B cell (primary cell): ENCODE measurements at regions not wholly inside any gene's neighbourhood (a gene's known extent, or its start where the extent isn't known, plus 50 kb on each side); places are given as distances from the start of the nearest gene placed in this dataset.

Experiments used
- ATAC-seq: fragments of 200-7000 bp; cut with Tn5 transposase; one replicate; pipeline ENCODE4 v1.10.0; 2021; ENCODE audit warnings: low read depth, mild to moderate bottlenecking, moderate number of reproducible peaks, moderate library complexity
- CTCF ChIA-PET: fragments of 350-600 bp; sonication (Branson Sonifier 250); formaldehyde crosslinking; loops from one replicate; lab custom pipeline; 2021; ENCODE audit warnings: antibody characterized with exemption, inconsistent platforms; lab: Charles Lee
- POLR2A ChIA-PET: fragments of 350-600 bp; sonication (Branson Sonifier 250); formaldehyde crosslinking; loops from one replicate; lab custom pipeline; 2021; ENCODE audit warnings: antibody characterized with exemption; lab: Charles Lee
- DNase-seq: peaks from one replicate; pipeline ENCODE4 v3.0.0; 2013
- H2AFZ ChIP-seq: 2 replicates; pipeline ENCODE4 v1.6.1; 2012; ENCODE audit warnings: mild to moderate bottlenecking, low read depth, low read length; ENCODE audit not compliant: insufficient read depth, poor library complexity, severe bottlenecking
- H3K27ac ChIP-seq, 2 donors: 1 replicate in 1 of 2; 2 replicates in 1 of 2; pipeline ENCODE4 v1.5.1; 2012 to 2013; ENCODE audit warnings: low read length in 2 of 2, mild to moderate bottlenecking in 2 of 2, moderate library complexity in 1 of 2
- H3K27me3 ChIP-seq, 4 experiments: fragments of 200-600 bp in 1 of 4; sonication (generic) in 1 of 4; replicated peaks in 1 of 4; 1 replicate in 2 of 4; 2 replicates in 2 of 4; pipeline versions ENCODE4 v1.6.1 to v1.7.0; 2013 to 2016; ENCODE audit warnings: low read length in 3 of 4, mild to moderate bottlenecking in 2 of 4, mixed read lengths in 1 of 4, moderate library complexity in 1 of 4; ENCODE audit not compliant: insufficient read depth in 4 of 4, control insufficient read depth in 3 of 4; ENCODE audit errors: control extremely low read depth in 1 of 4
- H3K36me3 ChIP-seq, 2 experiments: replicated peaks in 1 of 2; 1 replicate in 1 of 2; 2 replicates in 1 of 2; pipeline versions ENCODE4 v1.6.1 to v1.7.1; 2013; ENCODE audit warnings: low read length in 1 of 2; ENCODE audit not compliant: insufficient read depth in 2 of 2, control insufficient read depth in 1 of 2; ENCODE audit errors: control extremely low read depth in 1 of 2, extremely low read depth in 1 of 2
- H3K4me1 ChIP-seq, 2 donors: fragments of 200-600 bp in 1 of 2; sonication (generic) in 1 of 2; 1 replicate in 1 of 2; 2 replicates in 1 of 2; pipeline versions ENCODE4 v1.5.1 to v1.6.1; 2013 to 2017; ENCODE audit warnings: low read length in 2 of 2; ENCODE audit not compliant: control insufficient read depth in 2 of 2, insufficient read depth in 2 of 2
- H3K4me2 ChIP-seq: replicated peaks from 2 replicates; pipeline ENCODE3; 2012; ENCODE audit warnings: mild to moderate bottlenecking, low read depth, low read length; ENCODE audit not compliant: poor library complexity, severe bottlenecking
- H3K4me3 ChIP-seq, 5 experiments: fragments of 200-600 bp in 1 of 5; sonication (generic) in 1 of 5; 1 replicate in 3 of 5; 2 replicates in 2 of 5; pipeline versions ENCODE4 v1.5.1 to v1.7.0; 2011 to 2016; ENCODE audit warnings: low read length in 4 of 5, mild to moderate bottlenecking in 4 of 5, low read depth in 2 of 5, control low read depth in 1 of 5, moderate library complexity in 1 of 5; ENCODE audit not compliant: insufficient read depth in 1 of 5; ENCODE audit errors: control extremely low read depth in 1 of 5, extremely low read depth in 1 of 5
- H3K79me2 ChIP-seq: fragments of 200-600 bp; sonication (generic); one replicate; pipeline ENCODE4 v1.6.0; 2016; ENCODE audit warnings: low read length; ENCODE audit not compliant: control insufficient read depth, insufficient read depth
- H3K9ac ChIP-seq: fragments of 200-600 bp; sonication (generic); 2 replicates; pipeline ENCODE4 v1.6.1; 2017; ENCODE audit warnings: mild to moderate bottlenecking, low read length, moderate library complexity
- H3K9me3 ChIP-seq, 3 donors: one replicate each; pipeline versions ENCODE4 v1.6.1 to v1.7.1; 2013; ENCODE audit warnings: low read length in 2 of 3; ENCODE audit not compliant: control insufficient read depth in 2 of 3, insufficient read depth in 1 of 3; ENCODE audit errors: control extremely low read depth in 1 of 3
- H4K20me1 ChIP-seq: 2 replicates; pipeline ENCODE4 v1.6.0; 2012; ENCODE audit warnings: mild to moderate bottlenecking, low read length; ENCODE audit not compliant: insufficient read depth, control insufficient read depth, poor library complexity, severe bottlenecking
- H3K27ac Mint-ChIP-seq: one replicate; pipeline ENCODE4 v1.8.0; 2021; ENCODE audit warnings: mixed read lengths
- H3K27me3 Mint-ChIP-seq: one replicate; pipeline ENCODE4 v1.8.0; 2021; ENCODE audit warnings: mixed read lengths
- H3K4me1 Mint-ChIP-seq: one replicate; pipeline ENCODE4 v1.8.0; 2021; ENCODE audit warnings: mixed read lengths
- H3K4me3 Mint-ChIP-seq: one replicate; pipeline ENCODE4 v1.8.0; 2021; ENCODE audit warnings: mixed read lengths
- H3K9me3 Mint-ChIP-seq: one replicate; pipeline ENCODE4 v1.8.0; 2022; ENCODE audit warnings: mixed read lengths; ENCODE audit not compliant: insufficient read depth
- CTCF ChIP-seq: fragments of 200-600 bp; IDR thresholded peaks from one replicate; pipeline ENCODE4 v1.8.0; 2022; ENCODE audit warnings: antibody characterized with exemption, mild to moderate bottlenecking
- EZH2 ChIP-seq: IDR thresholded peaks from 2 replicates; pipeline ENCODE4 v1.6.1; 2012; ENCODE audit warnings: borderline replicate concordance, low read depth, mild to moderate bottlenecking, moderate library complexity, low read length; ENCODE audit not compliant: insufficient read depth, poor library complexity, severe bottlenecking
- WGBS: methylation state at CpG from one replicate; pipeline ENCODE4 v1.1.5; 2013; ENCODE audit warnings: missing lambda C conversion rate; ENCODE audit not compliant: insufficient coverage; 5-methylcytosine and 5-hydroxymethylcytosine counted together
- intact Hi-C: fragments of 100-400 bp; cut with micrococcal nuclease; formaldehyde crosslinking; loops from one replicate; pipeline ENCODE4 v1.10.0; 2022

GRCh38 chr13:106734198-106734597, 166.3 kb upstream of the ARGLU1 start:
- Mint-ChIP-seq H3K27me3 (peaks cover 4% of the 10 kb centered on the region), H3K4me1 (no peaks in the 10 kb centered on the region), H3K9me3 (no peaks in the 10 kb centered on the region), H3K4me3 (no peak overlapping the region), H3K27ac (no peak overlapping the region)
- DNase-seq, result no peak
- POLR2A ChIA-PET, result no interaction called here
- Histone ChIP-seq H2AFZ (no peak overlapping the region), H3K27ac (no peak overlapping the region), H3K4me3 (no peak overlapping the region), H3K27me3 (no peaks in the 10 kb centered on the region), H3K79me2 (no peaks in the 10 kb centered on the region), H4K20me1 (no peaks in the 10 kb centered on the region), H3K4me2 (no peak overlapping the region), H3K9me3 (no peaks in the 10 kb centered on the region), H3K4me1 (no peaks in the 10 kb centered on the region), H3K9ac (no peak overlapping the region), H3K36me3 (no peaks in the 10 kb centered on the region)
- TF ChIP-seq EZH2, result no peak
- no peak for TF ChIP-seq CTCF
- ATAC-seq, result no peak
- CTCF ChIA-PET, result no interaction called here
- WGBS, result 95% methylated on average over 4 of the region's 6 CpGs
- intact Hi-C loops, result no loop called here

DNA sequence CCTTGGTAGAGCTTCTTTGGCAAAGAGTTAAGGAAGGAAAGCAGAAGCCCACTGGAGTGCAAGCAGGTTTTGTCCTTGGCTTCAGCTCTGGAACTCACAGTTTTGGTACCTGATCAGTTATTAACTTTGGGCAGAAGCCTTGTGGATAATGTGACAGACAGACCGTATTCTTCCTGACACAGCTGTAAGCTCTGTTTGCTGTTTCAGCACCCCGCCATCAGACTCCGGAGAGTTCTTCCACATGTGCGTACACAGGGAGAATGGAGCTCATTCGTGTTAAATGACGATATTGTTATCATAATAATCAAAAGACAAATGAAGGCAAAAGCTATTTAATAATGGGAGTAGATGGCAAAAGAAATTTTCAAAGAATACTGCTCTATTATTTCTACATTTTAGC, 155.1 kb upstream of the ARGLU1 start:
- Histone ChIP-seq H3K4me3 (no peak overlapping the region), H2AFZ (no peak overlapping the region), H3K36me3 (no peaks in the 10 kb centered on the region), H3K4me2 (no peak overlapping the region), H3K9ac (no peak overlapping the region), H3K4me1 (no peaks in the 10 kb centered on the region), H3K79me2 (no peaks in the 10 kb centered on the region), H3K9me3 (peaks cover 0 to 2% (median 1%) of the 10 kb centered on the region in 3 donors), H3K27me3 (no peaks in the 10 kb centered on the region), H4K20me1 (no peaks in the 10 kb centered on the region), H3K27ac (no peak overlapping the region)
- TF ChIP-seq EZH2 (no peak), CTCF (no peak)
- Mint-ChIP-seq H3K4me3 (no peak overlapping the region), H3K27ac (no peak overlapping the region), H3K9me3 (peaks cover 3% of the 10 kb centered on the region), H3K27me3 (peaks cover 4% of the 10 kb centered on the region), H3K4me1 (no peaks in the 10 kb centered on the region)
- ChIA-PET CTCF (no interaction called here), POLR2A (no interaction called here)
- no peak for ATAC-seq
- WGBS, result 88% methylated on average over 1 of the region's 6 CpGs
- no peak for DNase-seq
- intact Hi-C loops, result no loop called here
